Fibroblast of the aortic adventitia (primary cell): ENCODE measurements at regions not wholly inside any gene's neighbourhood (a gene's known extent, or its start where the extent isn't known, plus 50 kb on each side); places are given as distances from the start of the nearest gene placed in this dataset.
"Not testable (repeated sequence)": the region's sequence is repeated elsewhere in the genome, so short reads cannot be mapped to it uniquely, and the experiment has no call there.

Experiments used
- DNase-seq: peaks from one replicate; pipeline ENCODE4 v3.0.0-alpha.2; 2010; ENCODE audit warnings: low read depth
- H3K4me3 ChIP-seq: 2 replicates; pipeline ENCODE4 v1.5.1; 2011; ENCODE audit warnings: low read depth, mild to moderate bottlenecking, control low read depth, low read length, moderate library complexity

DNA sequence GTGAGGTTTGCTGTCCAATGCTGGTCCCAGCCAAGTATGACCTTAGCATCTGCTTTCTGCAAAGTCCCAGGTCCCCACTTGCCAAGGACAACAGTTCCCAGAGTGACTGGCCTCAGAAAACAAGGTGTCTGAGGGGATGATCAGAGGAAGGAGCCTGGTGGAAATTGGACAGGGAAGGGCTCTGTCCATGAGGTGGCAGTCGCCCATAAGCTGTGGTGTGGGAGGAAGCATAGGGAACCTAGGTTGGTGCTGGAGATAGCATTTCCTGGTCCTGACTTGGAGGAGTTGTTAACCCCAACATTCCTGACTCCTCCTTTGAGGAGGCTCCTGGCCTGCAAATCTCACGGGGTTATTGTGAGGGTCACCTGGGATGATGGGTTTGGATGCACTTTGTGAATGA, 77.8 kb downstream of the LIMS4 start:
- not testable (repeated sequence) for DNase-seq, H3K4me3 ChIP-seq

DNA sequence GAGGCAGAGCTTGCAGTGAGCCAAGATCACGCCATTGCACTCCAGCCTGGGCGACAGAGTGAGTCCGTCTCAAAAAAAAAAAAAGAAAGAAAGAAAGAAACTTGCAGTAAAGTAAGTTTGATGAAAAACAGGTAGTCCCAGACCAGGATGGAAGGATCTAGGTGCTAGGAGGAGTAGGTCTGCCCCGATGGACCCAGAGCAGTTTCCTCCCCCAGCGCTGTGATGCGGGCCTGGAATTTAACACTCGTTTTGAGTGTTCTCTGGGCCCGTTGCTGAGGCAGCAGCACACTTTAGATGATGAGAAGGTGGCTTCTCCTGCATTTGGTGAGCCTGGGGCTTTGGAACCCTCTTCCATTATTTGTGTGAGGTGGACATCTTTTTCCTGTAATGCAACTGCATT, 80.2 kb downstream of the LIMS4 start:
- DNase-seq, H3K4me3 ChIP-seq: not testable (repeated sequence)

DNA sequence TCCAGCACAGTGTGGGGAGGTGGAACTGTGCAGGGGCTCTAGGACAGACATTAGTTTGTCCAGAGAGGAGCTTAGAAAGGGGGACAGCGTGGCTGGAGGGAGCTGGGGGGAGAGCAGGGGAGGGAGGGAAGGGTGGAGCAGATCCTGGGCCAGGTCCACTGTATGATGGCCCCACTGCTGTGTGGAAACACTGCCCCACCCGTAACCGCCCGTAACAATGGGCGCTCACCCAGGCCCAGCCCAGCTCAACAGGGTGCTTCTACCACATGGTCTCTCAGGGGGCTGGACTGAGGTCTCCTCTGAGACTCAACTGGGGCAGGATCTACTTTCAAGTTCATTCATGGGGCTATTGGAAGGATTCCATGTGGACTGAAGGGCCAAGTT, 81.6 kb downstream of the LIMS4 start:
- not testable (repeated sequence) for DNase-seq

DNA sequence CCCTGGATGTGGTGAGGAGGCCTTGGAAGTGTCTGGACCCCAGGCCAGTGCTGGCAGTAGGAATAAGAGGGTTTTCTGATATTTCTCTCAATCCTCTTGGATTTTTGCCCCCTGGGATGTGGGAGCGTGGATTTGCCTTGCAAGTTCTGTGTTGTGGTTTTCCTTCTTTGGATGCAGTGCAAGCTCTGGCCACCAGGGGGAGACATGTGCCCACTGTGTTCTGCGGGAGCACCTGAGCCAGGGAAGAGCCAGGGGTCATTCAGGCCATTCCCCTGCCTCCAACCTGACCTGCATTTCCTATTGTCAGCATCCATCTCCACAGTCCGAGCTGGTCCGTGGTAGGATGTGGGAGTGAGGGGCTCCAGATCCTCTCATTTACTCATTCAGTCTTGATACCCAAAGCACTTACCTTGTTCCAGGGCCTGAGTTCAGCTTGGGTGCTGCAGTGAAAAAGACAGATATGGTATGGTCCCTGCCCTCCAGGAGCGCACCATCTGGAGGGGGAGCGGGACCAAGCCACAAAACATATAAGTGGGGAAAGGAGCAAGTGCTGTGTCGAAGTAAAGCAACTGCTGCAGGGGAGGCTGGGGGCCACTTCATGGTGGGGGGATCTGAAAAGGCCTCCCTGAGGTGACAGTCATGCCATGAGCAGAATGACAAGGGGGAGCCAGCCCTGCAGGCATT, 82.1 kb downstream of the LIMS4 start:
- not testable (repeated sequence) for DNase-seq, H3K4me3 ChIP-seq

More for the DNA sequence above, 81.6 kb downstream of the LIMS4 start:
- H3K4me3 ChIP-seq: not testable (repeated sequence)

DNA sequence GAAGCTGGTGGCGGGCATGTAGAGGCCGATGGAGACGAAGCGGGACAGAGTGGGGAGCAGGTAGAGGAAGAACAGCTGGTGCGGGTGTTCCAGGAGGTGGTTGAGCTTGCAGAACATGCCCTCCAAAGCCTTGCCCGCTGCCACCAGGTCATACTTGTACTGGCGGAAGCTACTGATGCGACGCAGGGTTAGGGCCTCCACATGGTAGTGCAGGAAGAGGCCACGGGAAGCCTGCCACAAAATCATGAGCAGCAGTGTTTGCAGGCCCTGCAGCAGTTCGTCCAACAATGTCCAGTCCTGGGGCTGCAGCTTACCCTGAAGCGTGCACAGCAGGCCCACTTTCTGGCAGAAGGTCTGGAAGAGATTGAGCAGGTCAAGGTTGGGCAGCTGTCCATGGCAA, 85.6 kb downstream of the LIMS4 start:
- not testable (repeated sequence) for DNase-seq, H3K4me3 ChIP-seq

DNA sequence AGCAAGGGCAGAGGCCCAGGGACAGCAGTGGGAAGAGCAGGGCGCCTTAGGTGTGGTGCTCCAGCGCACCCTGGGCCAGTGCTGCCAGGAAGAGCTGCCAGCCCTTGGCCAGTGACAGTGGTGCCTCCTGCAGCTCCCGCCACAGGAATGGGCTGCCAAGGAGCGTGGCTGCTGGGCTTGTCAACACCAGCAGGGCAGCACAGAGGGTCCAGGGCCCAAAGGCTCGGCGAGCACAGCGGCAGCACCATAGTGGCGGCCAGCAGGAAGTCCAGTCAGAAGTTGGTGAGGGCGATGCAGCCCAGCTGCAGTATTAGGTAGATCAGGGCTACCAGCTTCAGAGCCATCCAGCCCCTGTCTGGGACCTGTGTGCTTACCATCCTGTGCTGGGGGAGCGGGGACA, 86.1 kb downstream of the LIMS4 start:
- H3K4me3 ChIP-seq, DNase-seq: not testable (repeated sequence)

DNA sequence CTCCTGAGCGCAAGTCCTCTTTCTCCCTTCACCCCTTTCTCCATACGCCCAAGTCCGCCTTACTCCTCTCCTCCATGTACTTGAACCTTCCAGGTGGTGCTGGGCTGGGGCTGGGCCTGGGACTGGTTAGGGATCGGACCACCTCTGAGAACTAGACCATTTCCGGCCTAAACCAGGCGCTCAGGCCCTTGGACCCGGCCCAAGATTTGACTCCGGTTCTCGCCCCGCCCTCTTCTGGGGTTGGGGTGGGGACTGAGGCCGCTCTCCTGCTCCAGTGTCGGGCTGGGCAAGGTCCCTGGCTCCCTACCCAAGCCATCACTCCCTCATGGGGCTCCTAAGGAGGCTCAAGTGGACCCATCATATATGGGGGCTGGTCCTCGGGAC, 87.9 kb downstream of the LIMS4 start:
- DNase-seq, H3K4me3 ChIP-seq: not testable (repeated sequence)

DNA sequence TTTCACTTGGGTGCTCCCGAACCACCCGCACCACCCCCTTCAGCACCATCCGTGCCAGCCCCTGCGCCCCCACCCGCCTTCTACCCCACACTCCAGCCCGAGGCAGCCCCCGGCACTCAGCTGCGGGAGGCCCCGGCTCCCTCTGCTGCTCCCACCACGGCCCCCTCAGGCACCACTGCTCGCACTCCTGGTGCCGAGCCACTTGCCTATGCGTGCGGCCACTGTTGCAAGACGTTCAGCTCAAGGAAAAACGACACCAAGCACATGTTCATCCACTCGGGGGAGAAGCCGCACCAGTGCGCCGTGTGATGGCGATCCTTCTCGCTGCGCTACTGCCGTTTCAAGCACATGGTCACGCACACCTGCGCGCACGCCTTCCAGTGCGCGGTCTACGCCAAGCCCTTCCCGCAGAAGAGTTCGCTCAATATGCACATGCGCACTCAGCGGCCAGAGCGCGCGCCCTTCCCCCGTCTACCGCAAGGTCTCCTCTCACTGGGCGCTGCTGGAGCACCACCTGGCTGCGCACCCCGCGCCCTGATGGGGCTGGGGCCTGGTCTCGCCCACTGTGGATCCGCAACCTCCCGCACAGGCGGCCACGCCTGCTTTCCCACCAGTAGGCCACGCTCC, 88.4 kb downstream of the LIMS4 start:
- not testable (repeated sequence) for DNase-seq, H3K4me3 ChIP-seq

DNA sequence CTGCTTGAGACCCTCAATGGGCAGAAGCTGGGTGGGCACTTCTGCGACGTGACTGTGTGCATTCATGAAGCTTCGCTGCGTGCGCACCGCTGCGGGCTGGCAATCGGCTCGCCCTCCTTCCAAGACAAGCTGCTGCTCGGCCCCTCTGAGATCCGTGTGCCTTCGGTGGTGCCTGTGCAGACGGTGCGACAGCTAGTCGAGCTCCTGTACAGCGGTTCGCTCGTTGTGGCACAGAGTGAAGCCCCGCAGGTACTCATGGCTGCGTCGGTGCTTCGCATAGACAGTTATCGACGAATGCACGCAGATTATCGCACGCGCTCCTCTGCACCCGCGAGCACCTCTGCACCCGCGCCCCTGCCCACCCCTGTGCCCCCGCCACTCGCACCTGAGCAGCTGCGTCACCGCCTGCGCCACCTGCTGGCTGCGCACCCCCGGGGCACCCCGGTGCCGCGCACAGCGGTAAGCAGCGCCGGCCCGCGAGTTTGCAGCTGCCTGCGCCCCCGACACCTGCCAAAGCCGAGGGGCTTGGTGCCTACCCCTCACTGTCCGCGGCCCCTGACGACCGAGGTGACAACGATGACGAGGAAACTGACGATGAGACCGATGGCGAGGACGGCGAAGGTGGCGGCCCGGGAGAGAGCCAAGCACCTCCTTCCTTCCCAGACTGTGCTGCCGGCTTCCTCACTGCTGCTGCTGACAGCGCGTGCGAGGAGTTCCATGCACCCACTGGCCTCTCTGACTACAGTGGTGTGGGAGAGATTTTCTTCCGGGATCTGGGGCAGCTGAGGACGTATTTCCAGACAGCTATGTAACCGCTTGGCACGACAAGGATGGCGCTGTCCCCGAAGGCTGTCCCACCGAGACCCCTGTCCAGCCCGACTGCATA, 89.2 kb downstream of the LIMS4 start:
- not testable (repeated sequence) for H3K4me3 ChIP-seq

DNA sequence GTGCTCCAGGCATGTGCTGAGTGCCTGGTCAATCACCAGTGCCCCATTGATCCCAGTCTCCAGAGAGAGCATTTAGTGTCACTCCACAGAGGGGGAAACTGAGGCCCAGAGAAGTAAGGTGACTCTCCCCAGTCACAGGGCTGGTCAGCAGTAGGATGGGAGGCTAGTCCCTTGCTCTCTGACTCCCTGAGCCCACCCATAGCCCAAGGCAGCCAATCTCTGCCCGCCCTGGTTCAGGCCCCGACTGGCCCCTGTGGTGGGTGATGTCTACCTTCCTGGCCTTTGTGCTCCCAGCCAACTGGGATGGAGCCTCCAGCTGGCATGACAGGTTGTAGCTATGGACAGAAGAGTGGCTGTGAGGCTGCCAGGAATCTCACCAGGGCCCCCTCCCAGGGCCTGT, 99.1 kb downstream of the LIMS4 start:
- DNase-seq, H3K4me3 ChIP-seq: not testable (repeated sequence)

More for the DNA sequence above, 89.2 kb downstream of the LIMS4 start:
- not testable (repeated sequence) for DNase-seq

DNA sequence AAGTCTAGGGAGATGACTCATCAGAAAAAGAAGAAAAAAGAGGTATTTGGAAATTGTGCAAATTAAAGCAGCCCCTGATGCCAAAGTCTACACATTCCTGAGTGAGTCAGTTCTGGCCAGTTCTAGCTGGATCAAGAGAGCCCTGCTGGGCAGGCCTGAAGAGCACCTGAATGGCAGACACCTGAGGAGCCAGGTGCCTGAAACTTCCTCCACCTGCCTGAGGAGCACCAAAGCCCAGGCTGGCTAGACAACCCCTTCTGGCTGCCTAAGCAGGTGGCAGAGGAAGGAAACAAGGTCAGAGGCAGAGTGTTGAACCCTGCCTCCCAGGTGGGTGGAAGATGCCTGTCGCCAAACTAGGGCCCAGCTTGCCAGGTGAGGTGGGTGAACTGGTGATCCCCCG, 101.0 kb downstream of the LIMS4 start:
- H3K4me3 ChIP-seq, DNase-seq: not testable (repeated sequence)

DNA sequence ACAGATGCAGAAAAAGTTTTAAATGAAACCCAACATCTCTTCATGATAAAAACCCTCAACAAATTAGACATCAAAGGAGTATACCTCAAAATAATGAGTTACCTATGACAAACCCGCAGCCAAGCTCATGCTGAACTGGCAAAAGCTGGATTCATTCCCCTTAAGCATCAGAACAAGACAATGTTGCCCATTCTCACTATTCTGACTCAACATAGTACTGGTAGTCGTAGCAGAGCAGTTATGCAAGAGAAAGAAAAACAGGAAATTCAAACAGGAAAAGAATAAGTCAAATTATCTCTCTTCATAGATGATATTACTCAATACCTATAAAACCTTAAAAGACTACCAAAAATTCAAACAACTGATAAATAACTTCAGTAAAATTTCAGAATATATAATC, 115.0 kb downstream of the LIMS4 start:
- H3K4me3 ChIP-seq, DNase-seq: not testable (repeated sequence)

DNA sequence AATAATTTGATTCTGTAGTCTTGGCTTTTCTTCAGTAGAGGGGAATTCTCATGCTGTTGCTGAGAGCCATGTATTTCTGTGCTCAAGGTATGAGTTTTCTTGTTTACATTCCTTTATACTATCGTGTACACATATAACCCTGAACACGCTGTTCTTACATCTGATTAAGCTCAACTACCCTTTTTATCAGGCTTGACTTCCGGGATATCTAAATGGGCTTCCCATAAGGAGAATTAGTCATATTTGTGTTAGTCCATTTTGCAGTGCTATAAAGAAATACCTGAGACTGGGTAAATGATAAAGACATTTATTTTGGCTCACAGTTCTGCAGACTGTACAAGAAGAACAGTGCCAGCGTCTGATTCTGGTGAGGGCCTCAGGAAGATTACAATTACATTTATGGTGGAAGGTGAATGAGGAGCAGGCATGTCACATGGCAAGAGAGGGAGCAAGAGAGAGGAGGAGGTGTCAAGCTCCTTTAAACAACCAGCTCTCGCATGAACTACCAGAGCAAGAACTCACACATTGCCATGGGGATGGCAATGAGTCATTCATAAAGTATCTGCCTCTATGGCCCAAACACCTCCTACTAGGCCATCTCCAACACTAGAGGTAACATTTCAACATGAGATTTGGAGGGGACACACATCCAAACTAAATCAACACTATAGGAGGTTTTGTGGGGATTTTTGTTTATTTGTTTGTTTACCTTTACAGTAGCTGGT, 118.2 kb downstream of the LIMS4 start:
- not testable (repeated sequence) for DNase-seq, H3K4me3 ChIP-seq

DNA sequence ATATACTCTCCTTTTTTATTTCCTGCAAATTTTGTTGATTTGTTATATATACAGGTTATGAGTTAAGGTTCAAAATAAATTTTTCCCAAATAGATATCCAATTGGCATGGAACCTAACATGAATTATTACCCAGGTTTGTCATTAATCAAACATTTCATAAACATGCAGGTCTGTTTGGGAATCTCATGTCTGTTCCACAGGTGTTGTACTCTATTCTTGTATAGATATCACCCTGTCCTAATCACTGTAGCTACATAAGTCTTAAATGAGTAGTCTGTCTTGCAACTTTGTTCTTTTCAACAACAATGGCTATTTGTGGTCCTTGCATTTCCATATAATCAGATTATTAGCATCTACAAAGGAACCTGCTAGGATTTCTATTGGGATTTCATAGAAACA, 121.9 kb downstream of the LIMS4 start:
- not testable (repeated sequence) for DNase-seq, H3K4me3 ChIP-seq

DNA sequence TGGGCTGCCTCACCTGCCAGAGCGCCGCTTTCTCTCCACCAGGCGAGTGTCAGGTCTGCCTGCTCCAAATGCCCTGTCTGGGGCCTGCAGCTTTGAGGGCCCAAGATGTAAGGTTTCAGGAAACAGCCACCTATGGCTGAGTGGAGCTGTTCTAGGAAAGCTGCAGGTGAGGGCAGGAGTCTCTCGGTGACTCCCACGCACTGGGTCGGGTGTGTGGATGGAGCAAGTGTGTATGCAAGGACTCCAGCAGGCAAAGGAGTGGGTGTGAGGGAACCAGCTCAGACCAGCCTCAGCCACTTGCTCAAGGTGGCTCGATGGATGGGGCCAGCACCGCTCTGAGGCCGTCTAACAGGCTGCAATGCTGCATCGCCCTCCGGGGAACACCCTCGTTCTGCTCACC, 123.7 kb downstream of the LIMS4 start:
- DNase-seq, H3K4me3 ChIP-seq: not testable (repeated sequence)

DNA sequence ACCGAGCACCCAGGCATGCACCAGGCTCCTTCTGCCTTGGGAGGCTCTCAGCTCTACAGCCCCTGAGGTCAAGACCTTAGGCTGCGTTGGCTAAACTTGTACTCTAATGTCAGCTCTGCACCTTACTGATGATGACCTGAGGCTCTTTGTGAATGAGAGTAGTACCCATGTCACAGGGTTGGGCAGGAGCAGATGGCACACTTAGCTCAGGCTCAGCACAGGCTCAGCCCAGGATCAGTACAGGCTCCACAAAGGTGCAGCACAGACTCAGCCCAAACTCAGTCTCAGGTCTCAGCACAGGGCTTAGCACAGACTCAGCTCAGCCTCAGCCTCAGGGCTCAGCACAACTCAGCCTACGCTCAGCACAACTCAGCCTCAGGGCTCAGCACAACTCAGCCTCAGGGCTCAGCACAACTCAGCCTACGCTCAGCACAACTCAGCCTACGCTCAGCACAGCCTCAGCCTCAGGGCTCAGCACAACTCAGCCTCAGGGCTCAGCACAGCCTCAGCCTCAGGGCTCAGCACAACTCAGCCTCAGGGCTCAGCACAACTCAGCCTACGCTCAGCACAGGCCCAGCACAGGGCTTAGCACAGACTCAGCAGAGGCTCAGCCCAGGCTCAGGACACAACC, 128.1 kb downstream of the LIMS4 start:
- DNase-seq, H3K4me3 ChIP-seq: not testable (repeated sequence)

DNA sequence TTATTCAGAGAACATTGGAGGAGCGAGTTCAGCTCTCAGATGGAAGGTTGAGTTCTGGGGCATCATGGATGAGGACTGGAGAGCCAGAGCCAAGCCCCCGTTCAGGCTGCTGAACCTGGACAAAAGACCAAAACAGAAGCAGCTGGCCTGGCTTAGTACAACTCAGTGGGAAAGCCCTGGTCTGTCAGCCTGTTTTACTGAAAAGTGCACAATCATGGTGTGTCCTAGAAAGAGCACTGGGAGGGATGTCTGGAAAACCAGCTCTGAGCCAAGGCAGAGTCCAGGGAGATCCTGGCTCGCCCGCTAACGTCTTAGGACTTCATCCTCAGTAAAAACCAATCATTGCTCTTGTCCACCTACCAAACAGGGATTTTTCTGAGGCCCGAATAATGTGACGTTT, 129.7 kb upstream of the MTLN start:
- not testable (repeated sequence) for H3K4me3 ChIP-seq, DNase-seq

DNA sequence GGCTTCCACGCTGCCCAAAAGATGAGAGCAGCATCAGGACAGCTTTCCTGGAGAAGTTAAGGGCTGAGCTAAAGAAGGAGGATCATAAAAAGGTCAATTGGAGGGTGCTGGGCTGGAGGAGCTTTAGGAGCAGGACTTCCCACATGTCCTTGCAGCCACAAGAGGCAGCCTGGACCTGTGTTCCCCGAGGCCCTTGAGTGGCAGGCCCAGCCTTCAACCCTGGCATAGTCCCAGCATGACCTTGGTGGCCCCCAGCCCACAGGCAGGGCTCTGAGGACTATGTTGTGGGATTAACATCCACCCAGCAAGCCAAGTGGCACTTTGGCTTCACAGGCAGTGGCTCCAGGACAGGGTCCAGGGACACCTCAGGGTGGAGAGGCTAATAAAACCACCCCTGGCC, 126.8 kb upstream of the MTLN start:
- DNase-seq, H3K4me3 ChIP-seq: not testable (repeated sequence)
